ENCODE measurements at regions not wholly inside any gene's neighbourhood (a gene's known extent, or its start where the extent isn't known, plus 50 kb on each side); places are given as distances from the start of the nearest gene placed in this dataset.

- TF ChIP-seq CTCF (IDR thresholded peaks at IDR 0.05) (no peak), POLR2A (IDR thresholded peaks at IDR 0.05) (no peak), POLR2AphosphoS5 (IDR thresholded peaks at IDR 0.05) (no peak)
Measured at GRCh38 chr9:17905781-17906175, 326.9 kb downstream of the SH3GL2 start.

All from prostate gland (tissue), 2 donors.